Kasumi-1 (cell line): ENCODE measurements at regions not wholly inside any gene's neighbourhood (a gene's known extent, or its start where the extent isn't known, plus 50 kb on each side); places are given as distances from the start of the nearest gene placed in this dataset.

Experiments
- DNase-seq, 2 experiments: peaks; one replicate each; lab custom pipeline; 2025; lab: John Stamatoyannopoulos, UW

DNA sequence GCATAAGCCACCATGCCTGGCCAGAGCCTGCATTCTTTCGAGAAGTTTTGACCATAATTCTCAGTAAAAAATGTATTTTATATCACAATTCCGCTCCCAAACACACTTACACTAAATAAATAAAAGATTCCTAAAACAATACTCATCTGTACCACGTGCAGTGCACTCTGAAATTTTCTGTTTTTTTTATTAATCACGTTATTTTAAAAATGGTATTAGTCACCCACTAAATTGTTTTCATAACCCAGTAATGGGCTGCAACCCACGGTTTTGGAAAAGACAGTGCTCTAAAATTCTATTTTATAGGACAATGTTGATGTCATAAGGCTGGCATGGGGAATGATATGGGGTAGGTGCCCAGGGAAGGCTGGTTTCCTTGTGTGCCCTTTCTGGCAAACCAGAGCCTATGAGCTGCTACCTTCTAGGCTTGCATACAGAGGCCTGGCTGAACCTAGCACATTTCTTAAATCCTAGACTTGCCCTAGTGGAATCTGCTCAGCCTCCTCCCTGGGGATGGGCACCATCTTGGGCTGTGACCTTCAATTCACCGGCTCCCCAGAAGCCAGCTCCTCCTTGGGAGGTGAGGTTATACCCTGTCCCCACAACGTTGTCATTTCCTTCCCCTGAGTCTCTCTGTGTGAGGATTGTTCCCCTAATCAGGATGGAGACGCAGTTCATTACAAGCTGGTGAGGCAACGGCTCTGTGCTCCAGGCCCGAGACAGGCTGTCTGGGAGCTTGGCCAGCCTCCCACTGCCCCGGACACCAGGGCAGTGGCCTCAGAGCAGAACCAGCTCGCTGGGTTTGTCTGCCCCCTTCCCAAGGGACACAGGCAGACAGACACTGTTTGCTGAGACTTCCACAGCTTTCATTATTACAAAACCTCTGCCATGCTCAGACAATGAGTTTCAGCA lies 116.5 kb upstream of the NAV2 start:
- DNase-seq, result no peak

DNA sequence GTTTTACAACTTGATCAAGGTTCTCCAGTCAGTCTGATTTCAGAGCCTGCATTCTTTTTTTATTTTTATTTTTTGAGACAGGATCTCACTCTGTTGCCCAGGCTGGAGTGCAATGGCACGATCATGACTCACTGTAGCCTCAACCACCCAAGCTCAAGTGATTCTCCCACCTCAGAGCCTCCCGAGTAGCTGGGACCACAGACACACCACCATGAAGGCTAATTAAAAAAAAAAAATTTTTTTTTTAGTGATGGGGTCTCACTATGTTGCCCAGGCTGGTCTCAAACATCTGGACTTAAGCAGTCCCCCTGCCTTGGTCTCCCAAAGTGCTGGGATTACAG lies 117.2 kb upstream of the NAV2 start:
- DNase-seq, result no peak

DNA sequence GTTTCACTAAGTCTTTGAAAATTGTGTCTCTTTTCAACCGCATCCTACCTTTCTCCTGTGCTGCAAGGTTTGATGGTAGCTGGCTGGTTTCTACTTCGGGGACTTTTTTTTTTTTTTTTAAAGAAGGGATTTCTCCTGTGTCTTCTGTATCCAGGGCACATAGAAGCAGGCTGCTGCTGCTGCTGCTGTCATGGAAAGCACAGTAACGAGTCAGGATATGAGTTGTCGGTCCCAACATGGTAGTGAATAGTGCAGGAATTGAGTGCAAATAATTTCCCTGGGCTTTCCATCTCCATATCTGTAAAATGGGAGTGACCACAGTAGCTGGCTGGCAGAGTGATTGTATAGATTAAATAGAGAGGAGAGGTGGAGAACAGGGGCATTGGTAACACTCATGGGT lies 118.3 kb upstream of the NAV2 start:
- no peak for DNase-seq

- DNase-seq, result no peak
Measured at GRCh38 chr11:19592842-19593241, 119.8 kb upstream of the NAV2 start.

- no peak for DNase-seq
Measured at GRCh38 chr11:19589567-19590260, 122.9 kb upstream of the NAV2 start.

DNA sequence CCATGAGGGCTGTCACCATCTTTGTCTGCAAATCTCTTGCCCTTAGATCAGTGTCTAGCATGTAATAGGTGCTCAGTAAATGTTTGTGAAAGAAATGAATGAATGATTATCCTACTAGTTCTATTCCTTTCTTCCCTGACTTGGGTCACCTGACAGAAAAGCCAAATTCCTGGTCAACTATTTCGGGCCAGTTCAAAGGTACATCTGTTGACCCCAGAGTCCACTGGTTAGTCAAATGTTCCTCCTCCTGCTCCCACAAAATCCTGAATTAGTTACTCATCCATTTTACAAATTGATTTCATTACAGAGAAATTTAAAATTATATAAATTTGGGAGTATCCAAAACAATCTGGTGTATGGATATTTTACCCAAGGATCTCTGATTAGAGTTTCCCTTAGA lies 124.7 kb upstream of the NAV2 start:
- no peak for DNase-seq

GRCh38 chr11:19580646-19581045 lies 132.0 kb upstream of the NAV2 start:
- no peak for DNase-seq

GRCh38 chr11:19579957-19580356 lies 132.7 kb upstream of the NAV2 start:
- no peak for DNase-seq

DNA sequence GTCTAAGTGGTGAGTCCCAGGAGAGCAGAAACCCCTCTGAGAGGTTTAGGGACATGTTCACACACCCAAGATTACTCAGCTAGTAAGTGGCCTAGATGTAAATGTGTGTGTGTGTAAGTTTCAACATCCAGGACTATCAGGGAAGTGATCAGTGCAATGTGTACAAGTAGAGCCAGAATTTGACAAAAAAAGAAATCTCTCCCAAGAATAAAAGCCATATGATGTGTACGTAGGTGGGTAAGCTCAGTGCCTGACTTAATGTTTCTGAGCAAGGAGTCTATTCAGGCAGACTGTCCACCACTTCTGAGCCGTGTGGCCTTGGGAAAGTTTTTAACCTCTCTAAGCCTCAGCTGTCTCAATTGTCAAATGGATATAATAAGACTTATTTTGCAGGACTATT lies 133.8 kb upstream of the NAV2 start:
- no peak for DNase-seq

DNA sequence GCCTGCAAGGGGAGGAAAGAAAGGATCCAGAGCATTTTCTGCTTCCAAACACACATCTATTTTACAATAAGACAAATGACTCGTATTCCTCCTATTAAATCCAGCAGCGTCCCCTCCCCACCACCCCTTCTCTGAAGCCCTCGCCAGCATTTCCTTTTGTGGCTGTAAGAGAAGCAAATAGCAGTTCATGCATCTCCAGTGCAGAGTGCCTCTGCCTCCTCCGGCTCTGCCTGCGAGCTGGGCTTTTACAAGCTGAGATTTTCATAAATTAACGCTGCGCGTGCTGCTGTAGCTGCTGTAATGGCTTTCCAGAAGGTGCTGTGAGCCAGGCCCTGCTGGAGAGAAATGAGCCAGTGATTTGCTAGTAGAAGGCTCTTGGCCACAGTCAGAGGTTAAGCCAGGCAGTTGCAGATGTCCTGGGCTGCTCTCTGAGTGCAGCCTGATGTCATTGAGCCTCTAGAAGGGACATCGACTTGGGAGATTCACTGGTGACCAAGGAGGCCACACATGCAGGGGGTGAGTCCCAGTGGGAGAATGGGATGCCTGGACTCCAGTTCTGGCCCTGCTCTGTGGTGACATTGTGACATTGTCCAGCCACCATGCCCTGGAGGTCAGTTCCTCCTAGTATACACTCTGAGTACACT lies 134.5 kb upstream of the NAV2 start:
- DNase-seq, result no peak

DNA sequence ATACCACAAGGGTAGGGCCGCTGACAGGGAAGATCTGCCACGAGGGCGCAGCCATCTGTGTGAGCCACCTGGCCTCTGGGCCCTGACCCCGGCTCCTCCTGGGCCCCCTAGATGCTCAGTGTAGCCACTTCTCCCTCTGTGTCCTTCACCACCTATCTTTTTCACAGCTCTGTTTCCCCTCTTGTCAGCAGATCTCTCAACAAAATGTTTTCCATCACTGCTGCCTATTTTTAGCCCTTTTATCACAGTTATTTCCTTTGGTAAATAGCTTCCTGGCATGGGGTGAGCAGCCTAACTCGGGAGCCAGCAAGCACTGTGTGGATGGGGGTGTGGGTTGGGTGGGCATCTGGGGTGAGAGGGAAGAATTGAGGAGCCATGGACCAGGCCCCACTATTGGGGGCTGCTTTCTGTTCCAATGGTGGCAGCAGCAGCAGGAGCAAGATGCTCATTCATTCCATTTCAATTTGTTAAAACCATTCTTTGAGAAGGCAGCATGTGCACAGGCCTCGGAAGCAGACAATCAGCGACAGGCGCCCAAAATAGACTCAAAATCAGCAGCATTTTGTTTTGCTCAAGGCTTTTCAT lies 135.2 kb upstream of the NAV2 start:
- no peak for DNase-seq

- DNase-seq, result no peak
Measured at GRCh38 chr11:19576903-19577302, 135.7 kb upstream of the NAV2 start.

DNA sequence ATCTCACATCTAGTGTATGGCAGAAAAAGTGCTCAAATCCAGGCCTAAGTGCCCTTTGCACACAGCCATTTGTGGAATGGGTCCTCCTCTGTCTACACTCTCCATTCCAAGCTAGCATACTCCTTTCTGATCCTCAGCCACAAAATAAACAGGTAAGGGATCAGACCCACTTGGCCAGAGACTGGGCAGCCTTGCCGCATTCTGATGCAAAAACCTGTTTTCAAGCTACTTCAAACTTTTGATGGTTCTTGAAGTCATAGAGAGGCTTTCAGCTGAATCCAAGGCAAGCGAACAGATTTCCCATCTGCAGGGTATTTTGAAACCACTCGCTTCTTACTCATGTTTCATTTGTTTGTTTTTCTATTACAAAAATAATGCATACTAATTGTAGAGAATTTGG lies 136.6 kb upstream of the NAV2 start:
- DNase-seq, result no peak

- DNase-seq, result no peak
Measured at GRCh38 chr11:19574916-19575315, 137.7 kb upstream of the NAV2 start.

DNA sequence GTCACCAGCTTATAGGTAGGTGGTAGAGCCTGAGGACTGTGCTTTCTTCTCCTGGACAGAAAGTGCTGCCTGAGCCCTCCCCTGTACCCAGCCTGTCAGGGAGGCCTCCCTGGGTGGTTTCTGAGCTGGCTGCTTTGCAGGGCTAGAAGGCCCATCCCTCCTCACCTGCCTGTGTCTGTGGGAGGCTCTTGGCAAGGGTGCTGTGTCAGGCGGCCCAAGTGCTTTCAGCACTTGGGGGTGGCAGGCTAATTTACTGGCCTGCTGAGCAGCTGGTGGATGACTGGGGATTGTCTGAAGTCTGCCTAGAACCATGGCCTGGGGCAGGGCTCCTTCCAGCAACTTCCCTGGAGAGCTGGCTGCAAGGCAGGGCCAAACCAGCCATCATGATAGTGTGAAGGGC lies 139.0 kb upstream of the NAV2 start:
- no peak for DNase-seq

DNA sequence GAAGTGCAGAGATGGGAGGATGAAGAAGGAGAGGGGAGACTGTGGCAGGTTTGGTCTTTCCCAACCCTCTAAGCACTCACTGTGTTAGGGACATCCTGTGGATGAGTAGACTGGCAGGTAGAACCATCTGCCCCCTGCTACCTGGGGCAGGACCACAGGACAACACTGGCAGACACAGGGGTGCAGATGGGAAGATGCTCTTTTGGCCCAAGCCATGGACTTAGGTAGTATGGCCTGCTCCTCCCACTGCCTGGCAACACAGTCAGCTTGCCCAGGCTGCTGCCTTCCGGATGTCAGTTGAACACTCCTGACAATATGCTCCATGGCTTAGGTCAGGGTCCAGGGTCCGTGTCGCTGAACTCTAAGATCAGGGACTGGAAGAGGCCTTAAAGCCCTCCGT lies 140.7 kb upstream of the NAV2 start:
- no peak for DNase-seq

DNA sequence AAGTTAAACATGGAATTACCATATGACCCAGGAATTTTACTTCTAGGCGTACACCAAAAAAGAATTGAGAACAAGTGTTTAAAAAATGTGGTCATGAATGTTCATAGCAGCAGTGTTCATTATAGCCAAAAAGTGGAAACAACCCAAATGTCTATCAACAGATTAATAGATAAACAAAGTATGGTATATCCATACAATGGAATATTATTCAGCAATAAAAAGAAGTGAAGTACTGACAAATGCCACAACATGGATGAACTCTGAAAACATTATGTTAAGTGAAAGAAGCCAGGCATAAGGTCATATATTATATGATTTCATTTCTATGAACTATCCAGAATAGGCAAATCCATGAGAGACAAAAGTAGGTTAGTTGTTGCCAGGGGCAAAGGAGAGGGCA lies 141.7 kb upstream of the NAV2 start:
- DNase-seq, result no peak

DNA sequence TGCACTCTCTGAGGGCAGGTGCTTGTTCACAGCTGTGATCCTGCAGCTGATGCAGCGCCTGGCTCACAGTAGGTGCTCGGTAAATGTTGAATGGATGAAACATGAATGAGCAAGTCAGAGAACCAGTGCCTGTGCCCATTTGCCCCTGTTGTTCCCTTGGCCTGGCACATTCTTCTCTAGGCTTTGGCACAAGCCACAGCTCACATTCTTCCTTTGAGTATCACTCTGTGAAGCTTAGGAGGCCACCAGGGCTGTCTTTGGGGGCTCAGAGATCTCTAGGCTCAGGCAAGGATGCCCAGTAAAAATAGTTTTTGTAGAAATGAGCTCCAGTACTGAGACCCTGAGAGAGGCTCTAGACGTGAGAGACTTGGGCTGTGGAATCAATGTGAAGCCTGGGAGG lies 144.6 kb upstream of the NAV2 start:
- DNase-seq, result no peak

DNA sequence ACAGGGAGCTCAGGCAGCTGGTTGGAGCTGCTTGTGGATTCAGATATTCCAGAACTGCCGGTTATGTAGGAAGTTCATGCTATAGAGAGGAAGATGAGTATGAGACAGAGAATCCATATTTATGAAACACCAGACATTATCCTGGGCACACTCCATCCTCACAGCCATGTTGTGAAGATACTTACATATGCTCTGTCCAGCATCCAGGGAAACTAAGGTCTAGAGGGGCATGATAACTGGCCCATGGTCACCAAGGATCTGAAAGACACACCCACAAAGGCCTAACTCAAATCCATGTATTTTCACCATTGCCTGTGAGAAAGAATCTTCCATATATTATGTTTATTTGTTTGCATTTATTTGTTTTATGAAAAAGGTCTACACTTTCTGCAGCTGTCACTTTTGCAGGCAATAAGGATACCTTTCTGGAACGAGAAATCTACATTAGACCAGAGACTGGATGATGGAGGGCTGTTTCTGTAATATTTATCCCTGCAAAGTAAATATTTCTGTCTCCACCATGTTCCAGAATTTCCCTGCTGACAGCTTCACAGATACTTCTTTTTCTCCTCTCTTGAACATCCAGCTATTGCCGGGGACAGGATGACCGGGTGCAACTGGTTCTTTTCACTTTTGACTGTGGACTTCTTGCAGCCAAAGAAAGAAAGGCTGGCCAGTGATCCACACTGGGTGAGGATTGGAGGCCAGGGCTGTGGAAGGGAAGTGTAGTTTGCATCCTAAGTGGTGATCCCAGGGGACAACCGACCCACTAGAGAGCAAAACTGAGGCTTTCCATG lies 145.9 kb upstream of the NAV2 start:
- no peak for DNase-seq

DNA sequence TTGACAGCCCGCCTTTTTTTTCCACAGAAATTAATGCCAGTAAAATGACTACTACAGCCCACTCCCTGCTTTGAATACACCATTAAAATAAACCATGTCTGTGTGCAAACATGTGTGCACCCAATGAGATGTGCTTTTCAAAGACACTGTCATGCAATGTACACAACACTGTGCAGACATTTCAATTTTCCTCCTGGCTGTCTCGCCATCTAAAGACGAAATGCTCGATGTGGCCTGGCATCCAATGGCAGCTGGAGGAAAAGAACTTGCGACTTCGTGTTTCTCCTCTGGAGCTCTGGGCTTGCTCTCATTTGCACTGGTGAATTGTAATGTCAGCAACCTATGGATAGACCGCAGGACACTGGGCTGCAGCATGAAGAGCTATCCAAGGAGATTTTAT lies 147.0 kb upstream of the NAV2 start:
- no peak for DNase-seq

DNA sequence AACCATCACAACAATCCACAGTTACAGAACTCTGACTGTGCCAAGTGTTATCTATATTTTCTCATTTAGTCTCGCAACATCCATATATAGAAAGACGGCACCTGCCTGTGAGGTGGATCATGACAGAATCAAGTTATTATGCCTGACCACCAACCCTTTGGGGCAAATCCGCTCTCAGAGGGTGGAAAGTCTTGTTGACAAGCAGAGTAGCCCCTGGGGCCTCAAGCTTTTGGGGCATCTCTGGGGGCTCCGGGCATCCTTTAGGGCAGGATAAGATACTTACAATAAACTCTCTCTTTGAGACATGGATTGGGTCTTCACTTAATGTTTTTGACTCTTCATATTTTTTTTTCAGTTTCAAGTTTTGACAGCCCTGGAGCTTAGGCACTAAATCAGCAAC lies 150.5 kb upstream of the NAV2 start:
- no peak for DNase-seq

DNA sequence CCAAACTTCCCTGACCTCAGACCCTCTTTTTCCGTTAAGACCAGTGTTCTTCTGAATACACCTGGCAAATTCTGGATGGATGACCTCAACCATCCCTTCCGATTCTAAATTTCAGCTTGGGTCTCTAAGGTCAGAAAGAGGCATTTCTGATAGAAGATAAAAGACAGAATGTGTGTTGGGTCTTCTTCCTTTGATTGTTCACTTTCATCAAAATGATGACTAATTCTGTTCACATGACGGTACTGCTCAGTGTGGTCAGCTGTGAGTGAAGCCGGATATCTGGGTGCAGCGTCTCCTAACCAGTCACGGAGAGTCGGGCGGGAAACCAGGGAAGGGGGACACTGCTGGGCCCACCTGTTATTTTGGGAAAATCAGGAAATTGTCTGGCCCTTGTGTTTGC lies 151.6 kb upstream of the NAV2 start:
- no peak for DNase-seq
